H1 (cell line): ENCODE measurements at regions not wholly inside any gene's neighbourhood (a gene's known extent, or its start where the extent isn't known, plus 50 kb on each side); places are given as distances from the start of the nearest gene placed in this dataset.

Source experiments
- CTCF ChIA-PET: fragments of 300-600 bp; sonication (Branson Sonifier 250); formaldehyde crosslinking; loops from one replicate; lab custom pipeline; 2021; ENCODE audit not compliant: partially characterized antibody; lab: Charles Lee
- POLR2A ChIA-PET: fragments of 300-600 bp; sonication (Branson Sonifier 250); formaldehyde crosslinking; loops from one replicate; lab custom pipeline; 2021; ENCODE audit warnings: inconsistent platforms; ENCODE audit not compliant: partially characterized antibody; lab: Charles Lee
- DNase-seq, 2 experiments: peaks; one replicate each; pipeline versions ENCODE4 v3.0.0 to v3.0.0-alpha.2; 2010 to 2022; ENCODE audit warnings: low spot score in 2 of 2, low read depth in 1 of 2, mixed read lengths in 1 of 2
- FAIRE-seq: peaks from 2 replicates; lab custom pipeline; 2011; peaks lifted over from hg19 to GRCh38; lab: Jason Lieb, UNC
- H2AFZ ChIP-seq: 2 replicates; pipeline ENCODE4 v1.8.1; 2012; ENCODE audit warnings: low read length, inconsistent platforms
- H2AK5ac ChIP-seq: 2 replicates; pipeline ENCODE4 v1.6.1; 2013; ENCODE audit warnings: low read depth, low read length
- H2BK120ac ChIP-seq: replicated peaks from 2 replicates; pipeline ENCODE3; 2013; ENCODE audit warnings: low read depth, low read length, inconsistent platforms
- H2BK12ac ChIP-seq: 2 replicates; pipeline ENCODE4 v1.6.1; 2013; ENCODE audit warnings: low read depth, low read length
- H2BK15ac ChIP-seq: 2 replicates; pipeline ENCODE4 v1.6.1; 2013; ENCODE audit warnings: low read length
- H2BK20ac ChIP-seq: 2 replicates; pipeline ENCODE4 v1.6.1; 2013; ENCODE audit warnings: low read length
- H2BK5ac ChIP-seq: 2 replicates; pipeline ENCODE4 v1.6.1; 2013; ENCODE audit warnings: low read depth, low read length
- H3K14ac ChIP-seq: 2 replicates; pipeline ENCODE4 v1.6.1; 2013; ENCODE audit warnings: inconsistent platforms; ENCODE audit not compliant: insufficient read length
- H3K18ac ChIP-seq: 2 replicates; pipeline ENCODE4 v1.6.1; 2013; ENCODE audit warnings: low read length; ENCODE audit errors: extremely low read depth
- H3K23ac ChIP-seq: 2 replicates; pipeline ENCODE4 v1.6.1; 2013; ENCODE audit warnings: inconsistent platforms; ENCODE audit not compliant: insufficient read length
- H3K23me2 ChIP-seq: 2 replicates; pipeline ENCODE4 v1.6.1; 2013; ENCODE audit warnings: low read depth, low read length
- H3K27ac ChIP-seq: 2 replicates; pipeline ENCODE4 v1.6.1; 2011; ENCODE audit warnings: low read depth, low read length, inconsistent platforms
- H3K27me3 ChIP-seq, 4 experiments: replicated peaks in 1 of 4; 1 replicate in 1 of 4; 2 replicates in 3 of 4; pipeline versions ENCODE4 v1.6.1 to v1.8.1; 2011 to 2013; ENCODE audit warnings: low read length in 3 of 4, mild to moderate bottlenecking in 3 of 4, inconsistent platforms in 2 of 4, mixed read lengths in 2 of 4, moderate library complexity in 1 of 4; ENCODE audit not compliant: control insufficient read depth in 3 of 4, insufficient read depth in 3 of 4; ENCODE audit errors: extremely low read depth in 1 of 4
- H3K36me3 ChIP-seq, 4 experiments: 2 replicates each; pipeline versions ENCODE4 v1.6.1 to v1.8.1; 2011 to 2013; ENCODE audit warnings: mild to moderate bottlenecking in 4 of 4, low read length in 3 of 4, moderate library complexity in 2 of 4, control low read depth in 1 of 4, inconsistent platforms in 1 of 4; ENCODE audit not compliant: insufficient read depth in 4 of 4, control insufficient read depth in 2 of 4
- H3K4ac ChIP-seq: replicated peaks from 2 replicates; pipeline ENCODE3; 2013; ENCODE audit warnings: low read length, low read depth, mixed read lengths, inconsistent platforms; ENCODE audit not compliant: insufficient read length
- H3K4me1 ChIP-seq, 4 experiments: replicated peaks in 1 of 4; 1 replicate in 1 of 4; 2 replicates in 3 of 4; pipeline versions ENCODE4 v1.6.1 to v1.8.1; 2011 to 2013; ENCODE audit warnings: low read length in 3 of 4, inconsistent platforms in 2 of 4, mixed read lengths in 1 of 4; ENCODE audit not compliant: insufficient read depth in 4 of 4, control insufficient read depth in 3 of 4
- H3K4me2 ChIP-seq, 2 experiments: 2 replicates each; pipeline versions ENCODE4 v1.6.1 to v1.8.1; 2011 to 2013; ENCODE audit warnings: low read depth in 2 of 2, low read length in 2 of 2, control low read depth in 1 of 2, inconsistent platforms in 1 of 2, mild to moderate bottlenecking in 1 of 2; ENCODE audit not compliant: insufficient read depth in 1 of 2
- H3K4me3 ChIP-seq, 4 experiments: fragments of 200-600, 300-600 bp in 1 of 4; sonication (generic), shearing (Covaris generic), sonication (Bioruptor Twin) in 1 of 4; 2 replicates each; pipeline versions ENCODE4 v1.5.1 to v1.8.1; 2011 to 2016; ENCODE audit warnings: low read length in 4 of 4, low read depth in 3 of 4, control low read depth in 2 of 4, inconsistent platforms in 2 of 4, mild to moderate bottlenecking in 2 of 4, mixed read lengths in 1 of 4, moderate library complexity in 1 of 4; ENCODE audit not compliant: insufficient read depth in 2 of 4; ENCODE audit errors: extremely low read depth in 1 of 4
- H3K56ac ChIP-seq: replicated peaks from 2 replicates; pipeline ENCODE3; 2013; ENCODE audit warnings: low read depth, mild to moderate bottlenecking, mixed read lengths, low read length, inconsistent platforms; ENCODE audit not compliant: insufficient read length
- H3K79me1 ChIP-seq: 2 replicates; pipeline ENCODE4 v1.6.1; 2013; ENCODE audit warnings: low read depth, low read length, control low read depth
- H3K79me2 ChIP-seq, 2 experiments: 2 replicates each; pipeline versions ENCODE4 v1.6.1 to v1.8.1; 2012 to 2013; ENCODE audit warnings: low read length in 2 of 2, mild to moderate bottlenecking in 2 of 2, inconsistent platforms in 1 of 2; ENCODE audit not compliant: insufficient read depth in 2 of 2, control insufficient read depth in 1 of 2
- H3K9ac ChIP-seq, 4 experiments: replicated peaks in 1 of 4; 1 replicate in 1 of 4; 2 replicates in 3 of 4; pipeline versions ENCODE4 v1.6.1 to v1.8.1; 2011 to 2013; ENCODE audit warnings: low read depth in 3 of 4, low read length in 3 of 4, control low read depth in 2 of 4, mild to moderate bottlenecking in 2 of 4, moderate library complexity in 2 of 4, inconsistent platforms in 1 of 4; ENCODE audit errors: extremely low read depth in 1 of 4
- H3K9me3 ChIP-seq, 2 experiments: 2 replicates each; pipeline versions ENCODE4 v1.6.1 to v1.8.1; 2012 to 2013; ENCODE audit warnings: mild to moderate bottlenecking in 2 of 2, moderate library complexity in 2 of 2, control low read depth in 1 of 2, inconsistent platforms in 1 of 2, low read depth in 1 of 2, low read length in 1 of 2, mixed read lengths in 1 of 2; ENCODE audit not compliant: insufficient read depth in 2 of 2
- H4K20me1 ChIP-seq, 2 experiments: replicated peaks in 1 of 2; 2 replicates each; pipeline versions ENCODE3 to v1.8.1; 2011 to 2013; ENCODE audit warnings: inconsistent platforms in 2 of 2, low read length in 2 of 2, mild to moderate bottlenecking in 1 of 2; ENCODE audit not compliant: insufficient read depth in 2 of 2, control insufficient read depth in 1 of 2
- H4K5ac ChIP-seq: 2 replicates; pipeline ENCODE4 v1.6.1; 2013; ENCODE audit warnings: low read length, low read depth, mixed read lengths, inconsistent platforms; ENCODE audit not compliant: insufficient read length
- H4K8ac ChIP-seq: 2 replicates; pipeline ENCODE4 v1.8.0; 2013; ENCODE audit warnings: mild to moderate bottlenecking, moderate library complexity, low read length, inconsistent platforms; ENCODE audit not compliant: insufficient read depth; ENCODE audit errors: extremely low read depth
- H4K91ac ChIP-seq: replicated peaks from 2 replicates; pipeline ENCODE3; 2013; ENCODE audit warnings: low read length, mixed read lengths, inconsistent platforms; ENCODE audit not compliant: insufficient read length
- POLR2AphosphoS5 ChIP-seq: IDR thresholded peaks from 2 replicates; pipeline ENCODE4 v1.6.1; 2011; ENCODE audit warnings: low read depth, low read length
- USF2 ChIP-seq: IDR thresholded peaks from 2 replicates; pipeline ENCODE4 v1.6.1; 2011; ENCODE audit warnings: low read length, improper control_type of control experiment
- WGBS, 2 experiments: shearing (Covaris generic) in 1 of 2; methylation state at CpG; one replicate each; pipeline versions ENCODE4 v1.1.6 to v1.1.7; 2013 to 2015; ENCODE audit warnings: low lambda C conversion rate in 2 of 2, mixed read lengths in 2 of 2, inconsistent platforms in 1 of 2, low coverage in 1 of 2, missing lambda C conversion rate in 1 of 2; ENCODE audit not compliant: insufficient replicate concordance in 2 of 2, insufficient coverage in 1 of 2, insufficient read length in 1 of 2; ENCODE audit errors: extremely low coverage in 1 of 2, missing lambda C conversion rate in 1 of 2; 5-methylcytosine and 5-hydroxymethylcytosine counted together

GRCh38 chr2:156778916-156779315 is 342.7 kb downstream of the GPD2 start:
- Histone ChIP-seq H4K20me1 (no peaks in the 10 kb centered on the region), H3K27me3 (no peaks in the 10 kb centered on the region), H3K27ac (no peak overlapping the region), H2BK5ac (no peak overlapping the region), H3K4me1 (no peaks in the 10 kb centered on the region), H2AK5ac (no peak overlapping the region), H3K23ac (no peak overlapping the region), H4K91ac (no peak overlapping the region), H3K36me3 (no peaks in the 10 kb centered on the region), H3K14ac (no peak overlapping the region), H2BK15ac (no peak overlapping the region), H2BK20ac (no peak overlapping the region), H3K9me3 (peaks cover 0 to 9% of the 10 kb centered on the region in 2 experiments; a peak in 1 of 4 replicates), H3K23me2 (no peaks in the 10 kb centered on the region), H3K18ac (no peak overlapping the region), H2BK12ac (no peak overlapping the region), H3K9ac (no peak overlapping the region), H2BK120ac (no peak overlapping the region), H2AFZ (no peak overlapping the region), H3K79me1 (no peaks in the 10 kb centered on the region), H3K4me3 (no peak overlapping the region), H4K5ac (no peak overlapping the region), H3K79me2 (no peaks in the 10 kb centered on the region), H3K4ac (no peak overlapping the region), H4K8ac (no peak overlapping the region), H3K56ac (no peak overlapping the region), H3K4me2 (no peak overlapping the region)
- POLR2A ChIA-PET, result no interaction called here
- CTCF ChIA-PET, result no interaction called here
- no peak for FAIRE-seq
- WGBS, 2 experiments, result 90% methylated on average over 3 of the region's 3 CpGs; no CpG with 5 or more reads in 1 of the 2 experiments
- DNase-seq, result no peak
- TF ChIP-seq USF2 (no peak), POLR2AphosphoS5 (no peak)
